ENCODE measurements at regions not wholly inside any gene's neighbourhood (a gene's known extent, or its start where the extent isn't known, plus 50 kb on each side); places are given as distances from the start of the nearest gene placed in this dataset.

DNA sequence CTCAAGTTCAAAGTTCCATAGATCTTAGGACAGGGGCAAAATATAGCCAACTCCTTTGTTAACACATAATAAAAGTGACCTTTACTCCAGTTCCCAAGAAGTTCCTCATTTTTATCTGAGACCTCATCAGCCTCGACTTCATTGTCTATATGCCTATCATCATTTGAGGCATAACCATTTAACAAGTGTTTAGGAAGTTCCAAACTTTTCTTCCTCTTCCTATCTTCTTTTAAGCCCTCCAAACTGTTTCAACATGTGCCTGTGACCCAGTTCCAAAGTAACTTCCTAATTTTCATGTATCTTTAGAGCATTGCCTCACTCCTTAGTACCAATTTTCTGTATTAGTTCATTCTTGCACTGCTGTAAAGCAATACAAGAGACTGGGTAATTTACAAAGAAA, 569.1 kb downstream of the ANKRD7 start:
- peaks cover 4% of the 10 kb centered on the region for H3K9me3 Mint-ChIP-seq
- ATAC-seq (no peak), DNase-seq (no peak)
- no peaks in the 10 kb centered on the region for H3K4me1 Mint-ChIP-seq (ENCODE audit: low read depth)
- H3K36me3 Mint-ChIP-seq (ENCODE audit: insufficient read depth) = no peaks in the 10 kb centered on the region
- H3K4me3 Mint-ChIP-seq = no peak overlapping the region
- no peaks in the 10 kb centered on the region for H3K27me3 Mint-ChIP-seq (ENCODE audit: low read depth)

DNA sequence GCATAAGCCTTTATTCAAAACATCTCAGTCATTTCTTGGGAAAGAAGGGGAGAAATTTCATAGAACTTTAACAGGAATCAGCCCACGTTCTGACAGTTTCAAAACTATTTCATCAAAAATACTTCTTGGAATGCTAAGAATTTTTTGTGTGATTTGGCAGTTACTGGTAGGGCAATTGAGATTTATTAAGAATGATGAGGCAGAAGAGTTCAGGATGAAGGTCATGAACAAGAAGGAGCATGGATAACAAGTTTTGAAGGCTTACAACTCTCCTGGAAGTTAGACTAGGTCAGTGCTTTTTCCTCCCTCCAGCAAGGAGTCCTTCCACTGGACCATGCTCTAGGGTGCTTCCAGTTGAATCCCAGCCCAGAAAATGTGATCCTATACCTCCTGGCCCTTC, 569.9 kb downstream of the ANKRD7 start:
- H3K36me3 Mint-ChIP-seq (ENCODE audit: insufficient read depth) = no peaks in the 10 kb centered on the region
- H3K9me3 Mint-ChIP-seq = peaks cover 8% of the 10 kb centered on the region
- DNase-seq (no peak), ATAC-seq (no peak)
- H3K27me3 Mint-ChIP-seq (ENCODE audit: low read depth) = no peaks in the 10 kb centered on the region
- H3K4me3 Mint-ChIP-seq = no peak overlapping the region
- no peaks in the 10 kb centered on the region for H3K4me1 Mint-ChIP-seq (ENCODE audit: low read depth)

DNA sequence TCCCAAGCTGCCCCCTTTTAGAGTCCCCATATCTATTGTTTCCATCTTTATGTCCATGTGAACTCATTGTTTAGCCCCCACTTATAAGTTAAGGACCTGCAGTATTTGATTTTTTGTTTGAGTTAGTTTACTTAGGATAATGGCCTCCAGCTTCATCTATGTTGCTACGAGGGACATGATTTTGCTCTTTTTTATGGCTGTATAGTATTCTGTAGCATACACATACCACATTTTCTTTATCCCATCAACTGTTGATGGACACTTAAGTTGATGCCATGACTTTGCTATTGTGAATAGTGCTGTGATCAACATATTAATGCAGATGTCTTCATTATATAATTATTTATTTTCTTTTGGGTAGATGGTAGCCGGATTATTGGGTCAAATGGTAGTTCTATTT, 576.9 kb downstream of the ANKRD7 start:
- Mint-ChIP-seq H3K36me3 (ENCODE audit: insufficient read depth) (no peaks in the 10 kb centered on the region), H3K27me3 (ENCODE audit: low read depth) (no peaks in the 10 kb centered on the region), H3K4me3 (no peak overlapping the region), H3K9me3 (peaks cover 20% of the 10 kb centered on the region), H3K4me1 (ENCODE audit: low read depth) (no peaks in the 10 kb centered on the region)
- ATAC-seq (no peak), DNase-seq (no peak)

DNA sequence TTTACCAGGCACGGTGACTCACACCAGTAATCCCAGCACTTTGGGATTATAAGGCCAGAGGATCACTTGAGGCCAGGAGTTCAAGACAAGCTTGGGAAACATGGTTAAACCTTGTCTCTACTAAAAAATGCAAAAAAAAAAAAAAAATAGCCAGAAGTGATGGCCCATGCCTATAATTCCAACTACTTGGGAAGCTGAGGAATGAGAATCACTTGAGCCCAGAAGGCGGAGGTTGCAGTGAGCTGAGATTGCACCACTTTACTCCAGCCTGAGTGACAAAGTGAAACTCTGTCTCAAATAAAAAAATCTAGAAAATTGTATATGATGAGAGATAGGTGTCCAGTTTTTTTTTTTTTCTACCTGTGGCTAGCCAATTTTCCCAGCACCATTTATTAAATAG, 578.2 kb downstream of the ANKRD7 start:
- ATAC-seq (no peak), DNase-seq (no peak)
- no peaks in the 10 kb centered on the region for H3K4me1 Mint-ChIP-seq (ENCODE audit: low read depth)
- peaks cover 20% of the 10 kb centered on the region for H3K9me3 Mint-ChIP-seq
- H3K36me3 Mint-ChIP-seq (ENCODE audit: insufficient read depth) = no peaks in the 10 kb centered on the region
- no peak overlapping the region for H3K4me3 Mint-ChIP-seq
- no peaks in the 10 kb centered on the region for H3K27me3 Mint-ChIP-seq (ENCODE audit: low read depth)

DNA sequence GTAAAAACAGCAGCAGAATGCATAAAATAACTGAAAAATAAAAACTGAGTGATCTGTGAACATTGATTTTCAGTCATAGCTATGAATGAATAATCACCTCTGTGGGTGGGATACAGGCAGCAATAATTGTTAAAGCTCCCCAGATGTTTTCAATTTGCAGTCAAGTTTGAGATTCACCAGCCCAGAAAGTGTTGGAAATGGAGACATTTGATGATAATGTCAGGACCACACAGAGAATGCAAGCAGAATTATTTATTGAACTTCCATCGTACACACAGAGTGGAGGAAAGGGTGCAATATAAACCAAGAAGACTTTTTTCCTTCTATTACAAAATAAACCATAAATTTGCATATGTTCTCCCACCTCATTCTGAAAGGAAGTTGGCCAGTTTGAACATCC, 601.7 kb downstream of the ANKRD7 start:
- DNase-seq = no peak
- no peaks in the 10 kb centered on the region for H3K27me3 Mint-ChIP-seq (ENCODE audit: low read depth)
- H3K36me3 Mint-ChIP-seq (ENCODE audit: insufficient read depth) = no peaks in the 10 kb centered on the region
- H3K9me3 Mint-ChIP-seq = peaks cover 5% of the 10 kb centered on the region
- H3K4me3 Mint-ChIP-seq = no peak overlapping the region
- no peak for ATAC-seq
- no peaks in the 10 kb centered on the region for H3K4me1 Mint-ChIP-seq (ENCODE audit: low read depth)

DNA sequence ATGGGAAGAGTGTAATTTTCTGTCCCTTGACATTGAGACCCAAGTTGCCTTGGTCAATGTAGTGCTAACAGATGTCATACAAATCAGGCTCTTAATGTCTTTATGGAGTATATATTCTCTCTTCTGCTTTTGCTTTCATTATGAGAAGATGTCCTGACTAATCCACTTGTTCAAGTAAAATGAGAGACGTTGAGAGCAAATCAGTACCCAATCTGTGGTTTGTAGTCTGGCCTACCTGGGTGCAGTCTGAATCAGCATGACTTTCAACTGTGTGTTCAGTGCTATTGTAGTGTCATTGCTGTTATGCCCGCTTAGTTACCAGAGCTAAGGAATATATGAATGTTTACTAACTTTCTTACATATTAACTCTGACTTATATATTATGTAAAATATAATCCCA, 612.4 kb downstream of the ANKRD7 start:
- peak in 1 of 2 donors; percentile 43 for ATAC-seq
- no peak for DNase-seq

DNA sequence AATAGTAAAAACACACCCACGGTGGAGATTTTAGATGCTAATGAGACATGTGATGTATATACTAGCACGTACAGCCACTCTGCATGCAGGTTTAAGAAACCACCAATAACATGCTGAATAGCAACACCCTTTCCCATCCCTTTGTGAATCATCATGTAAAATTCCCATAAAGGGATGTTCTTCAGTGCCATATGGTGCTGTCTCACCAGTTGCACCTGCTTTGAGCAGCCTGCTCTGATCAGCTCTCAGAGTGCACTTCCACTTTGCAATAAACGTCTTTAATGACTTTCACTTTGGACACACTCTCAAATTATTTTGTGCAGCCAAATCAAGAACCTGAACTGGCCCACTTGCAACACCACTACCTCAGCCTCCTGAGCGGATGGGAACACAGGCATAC, 615.0 kb downstream of the ANKRD7 start:
- ATAC-seq (no peak), DNase-seq (no peak)
- Mint-ChIP-seq H3K27me3 (ENCODE audit: low read depth) (no peaks in the 10 kb centered on the region), H3K9me3 (no peaks in the 10 kb centered on the region), H3K4me3 (no peak overlapping the region), H3K4me1 (ENCODE audit: low read depth) (no peaks in the 10 kb centered on the region), H3K36me3 (ENCODE audit: insufficient read depth) (no peaks in the 10 kb centered on the region)

More for the DNA sequence above, 612.4 kb downstream of the ANKRD7 start:
- Mint-ChIP-seq H3K27me3 (ENCODE audit: low read depth) (no peaks in the 10 kb centered on the region), H3K9me3 (peaks cover 5% of the 10 kb centered on the region), H3K36me3 (ENCODE audit: insufficient read depth) (no peaks in the 10 kb centered on the region), H3K4me3 (no peak overlapping the region), H3K4me1 (ENCODE audit: low read depth) (no peaks in the 10 kb centered on the region)

DNA sequence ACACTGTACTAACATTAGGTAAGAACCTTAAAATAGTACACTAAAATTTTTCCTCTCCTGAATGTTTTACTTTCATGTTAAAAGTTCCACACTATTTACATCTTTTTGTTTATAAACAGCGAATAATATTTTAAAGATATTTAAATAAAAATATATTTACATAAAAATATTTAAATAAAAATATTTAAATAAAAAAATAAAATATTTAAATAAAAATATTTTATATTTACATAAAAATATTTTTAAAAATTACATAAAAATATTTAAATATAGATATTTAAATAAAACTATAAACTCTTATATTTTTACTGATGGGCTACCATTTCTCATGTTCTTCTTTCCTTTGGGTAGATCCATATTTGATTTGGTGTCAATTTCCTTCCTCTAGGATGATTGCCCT, 619.0 kb downstream of the ANKRD7 start:
- no peaks in the 10 kb centered on the region for H3K9me3 Mint-ChIP-seq
- H3K27me3 Mint-ChIP-seq (ENCODE audit: low read depth) = no peaks in the 10 kb centered on the region
- no peaks in the 10 kb centered on the region for H3K4me1 Mint-ChIP-seq (ENCODE audit: low read depth)
- H3K36me3 Mint-ChIP-seq (ENCODE audit: insufficient read depth) = no peaks in the 10 kb centered on the region
- no peak for ATAC-seq
- no peak overlapping the region for H3K4me3 Mint-ChIP-seq
- no peak for DNase-seq

DNA sequence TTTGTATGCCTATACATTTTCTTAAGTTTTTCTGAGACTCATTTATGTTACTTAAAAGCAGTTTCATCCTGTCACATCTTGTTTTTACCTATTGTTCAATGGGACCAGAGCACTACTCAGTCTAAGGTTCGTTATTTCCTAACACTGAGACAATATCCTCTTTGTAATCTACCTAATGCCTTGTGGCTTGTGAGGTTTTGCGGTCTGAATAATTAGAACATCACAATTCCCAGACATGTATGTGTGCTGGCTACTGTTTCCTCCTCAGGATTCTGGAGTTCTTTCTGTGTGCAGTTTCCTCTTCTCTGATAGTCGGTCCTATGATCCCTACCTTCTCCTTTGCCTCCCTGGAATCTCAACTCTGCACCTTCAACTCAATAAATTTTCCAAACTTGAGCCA, 620.2 kb downstream of the ANKRD7 start:
- Mint-ChIP-seq H3K4me3 (no peak overlapping the region), H3K27me3 (ENCODE audit: low read depth) (no peaks in the 10 kb centered on the region), H3K4me1 (ENCODE audit: low read depth) (no peaks in the 10 kb centered on the region), H3K36me3 (ENCODE audit: insufficient read depth) (no peaks in the 10 kb centered on the region), H3K9me3 (peaks cover 3% of the 10 kb centered on the region)
- ATAC-seq (no peak), DNase-seq (no peak)

DNA sequence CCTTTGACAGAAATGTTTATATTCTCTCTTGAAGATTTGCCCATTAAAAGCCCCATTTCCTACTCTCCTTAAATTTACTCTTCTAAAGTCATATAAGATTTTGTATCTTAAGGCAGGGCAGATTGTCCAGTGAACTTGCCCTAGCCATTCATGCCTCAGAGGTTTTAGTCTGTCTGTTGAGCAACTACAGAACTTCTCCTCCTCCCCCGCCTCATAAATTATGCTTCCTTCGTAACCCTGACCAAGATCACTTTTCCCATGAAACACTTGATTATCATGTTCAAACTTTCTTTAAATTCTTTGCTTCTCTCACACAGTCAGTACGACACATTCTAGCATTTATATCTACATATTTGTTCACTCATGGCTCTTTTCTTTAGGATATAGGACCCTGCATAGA, 621.3 kb downstream of the ANKRD7 start:
- no peaks in the 10 kb centered on the region for H3K4me1 Mint-ChIP-seq (ENCODE audit: low read depth)

DNA sequence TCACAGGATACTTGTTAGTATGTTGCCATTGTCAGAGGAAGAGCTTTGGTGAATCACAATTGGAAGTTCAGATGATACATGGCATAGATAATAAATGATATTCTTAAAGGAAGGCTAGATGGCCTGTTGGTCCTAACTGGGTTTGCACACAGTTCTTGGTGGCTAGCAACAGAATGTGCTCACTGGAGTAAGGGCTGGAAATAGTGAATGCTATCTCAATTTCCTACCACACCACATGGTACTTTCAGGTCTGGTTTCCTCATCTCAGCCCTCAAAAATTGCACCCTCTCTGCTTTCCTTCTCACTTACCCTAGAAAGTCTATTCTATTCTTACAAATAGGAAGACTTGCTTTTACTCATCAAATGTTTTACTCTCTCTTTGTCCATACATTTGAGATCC, 622.5 kb downstream of the ANKRD7 start:
- no peaks in the 10 kb centered on the region for H3K27me3 Mint-ChIP-seq (ENCODE audit: low read depth)
- peaks cover 4% of the 10 kb centered on the region for H3K9me3 Mint-ChIP-seq
- ATAC-seq (no peak), DNase-seq (no peak)
- no peaks in the 10 kb centered on the region for H3K36me3 Mint-ChIP-seq (ENCODE audit: insufficient read depth)
- H3K4me3 Mint-ChIP-seq = no peak overlapping the region
- no peaks in the 10 kb centered on the region for H3K4me1 Mint-ChIP-seq (ENCODE audit: low read depth)

More for the DNA sequence above, 621.3 kb downstream of the ANKRD7 start:
- H3K36me3 Mint-ChIP-seq (ENCODE audit: insufficient read depth) = no peaks in the 10 kb centered on the region
- peaks cover 4% of the 10 kb centered on the region for H3K9me3 Mint-ChIP-seq
- DNase-seq = no peak
- ATAC-seq = no peak
- H3K4me3 Mint-ChIP-seq = no peak overlapping the region
- no peaks in the 10 kb centered on the region for H3K27me3 Mint-ChIP-seq (ENCODE audit: low read depth)

DNA sequence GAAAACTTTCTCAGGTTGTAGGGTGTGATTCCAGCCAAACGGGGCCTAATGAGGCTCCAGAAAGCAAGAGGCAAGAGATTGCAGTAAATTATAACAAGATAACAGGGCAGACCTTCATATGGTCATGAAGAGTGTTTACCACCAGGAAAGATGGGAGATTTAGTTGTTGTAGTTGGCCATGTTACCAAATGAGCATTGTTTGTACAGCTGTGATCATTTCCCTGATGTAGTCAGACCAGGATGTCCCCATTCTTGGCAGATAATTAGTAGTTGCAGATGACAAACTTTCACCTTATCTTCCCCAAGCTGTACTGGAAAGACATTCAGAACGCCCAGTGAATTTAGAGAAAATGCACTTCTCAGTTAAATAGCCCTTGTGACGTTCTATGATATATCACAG, 630.8 kb downstream of the ANKRD7 start:
- Mint-ChIP-seq H3K36me3 (ENCODE audit: insufficient read depth) (no peaks in the 10 kb centered on the region), H3K27me3 (ENCODE audit: low read depth) (no peaks in the 10 kb centered on the region), H3K4me3 (no peak overlapping the region), H3K4me1 (ENCODE audit: low read depth) (no peaks in the 10 kb centered on the region), H3K9me3 (peaks cover 15% of the 10 kb centered on the region)
- ATAC-seq = no peak
- no peak for DNase-seq

DNA sequence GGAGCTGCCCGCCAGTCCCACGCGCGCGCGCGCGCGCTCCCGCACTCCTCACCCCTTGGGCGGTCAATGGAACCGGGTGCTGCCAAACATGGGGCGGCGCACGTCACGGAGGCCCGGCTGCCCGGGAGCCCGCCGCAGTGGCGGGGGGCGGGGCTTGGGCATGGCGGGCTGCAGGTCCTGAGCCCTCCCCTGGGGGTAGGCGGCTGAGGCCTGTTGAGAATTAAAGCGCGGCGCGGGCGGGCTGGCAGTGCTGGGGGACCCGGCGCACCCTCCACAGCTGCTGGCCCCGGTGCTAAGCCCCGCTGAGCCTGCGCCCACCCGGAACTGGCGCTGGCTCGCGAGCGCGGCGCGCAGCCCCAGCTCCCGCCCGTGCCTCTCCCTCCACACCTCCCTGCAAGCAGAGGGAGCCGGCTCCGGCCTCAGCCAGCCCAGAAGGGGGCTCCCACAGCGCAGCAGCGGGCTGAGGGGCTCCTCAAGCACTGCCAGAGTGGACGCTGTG, 634.2 kb downstream of the ANKRD7 start:
- Mint-ChIP-seq H3K36me3 (ENCODE audit: insufficient read depth) (no peaks in the 10 kb centered on the region), H3K27me3 (ENCODE audit: low read depth) (no peaks in the 10 kb centered on the region), H3K9me3 (peaks cover 17% of the 10 kb centered on the region), H3K4me1 (ENCODE audit: low read depth) (no peaks in the 10 kb centered on the region), H3K4me3 (no peak overlapping the region)
- DNase-seq = no peak
- no peak for ATAC-seq

DNA sequence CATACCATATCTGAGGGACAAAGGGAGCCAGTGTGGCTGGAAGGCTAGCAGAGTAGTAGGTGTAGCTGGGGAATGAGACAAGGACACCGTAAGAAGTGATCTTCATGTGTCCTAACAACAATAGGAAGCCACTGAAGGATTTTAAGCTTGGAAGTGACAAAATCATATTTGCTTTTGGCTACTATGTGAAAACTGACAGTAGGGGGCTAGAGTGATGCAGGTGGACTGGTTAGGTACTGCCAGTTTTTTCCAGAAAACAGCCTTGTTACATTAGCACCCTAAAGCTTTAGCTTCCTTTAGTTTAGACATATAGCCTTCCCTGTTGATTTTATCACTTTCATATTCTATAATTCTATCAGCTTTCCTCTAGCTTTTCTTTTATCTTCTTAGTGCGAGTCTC, 637.1 kb downstream of the ANKRD7 start:
- no peaks in the 10 kb centered on the region for H3K36me3 Mint-ChIP-seq (ENCODE audit: insufficient read depth)
- DNase-seq (no peak), ATAC-seq (no peak)
- no peak overlapping the region for H3K4me3 Mint-ChIP-seq
- H3K9me3 Mint-ChIP-seq = peaks cover 12% of the 10 kb centered on the region
- H3K4me1 Mint-ChIP-seq (ENCODE audit: low read depth) = no peaks in the 10 kb centered on the region
- H3K27me3 Mint-ChIP-seq (ENCODE audit: low read depth) = no peaks in the 10 kb centered on the region

DNA sequence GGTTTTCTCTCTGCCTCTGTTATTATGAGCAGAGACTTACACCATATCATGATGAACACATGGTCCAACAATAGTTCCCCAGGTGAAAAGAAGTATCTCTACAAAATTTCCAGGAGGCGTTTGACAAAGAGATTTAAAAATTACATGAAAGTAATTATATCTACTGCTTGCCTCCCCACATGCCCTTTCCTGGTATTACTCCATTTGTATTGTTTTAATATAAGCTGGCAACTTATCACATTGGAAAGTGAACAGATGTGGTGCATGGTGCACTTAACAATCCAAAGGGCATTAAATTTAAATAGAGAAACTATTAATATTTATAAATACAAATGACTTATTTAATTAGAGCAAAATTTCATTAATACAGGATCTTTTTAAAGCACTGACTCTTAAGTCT, 638.2 kb downstream of the ANKRD7 start:
- H3K27me3 Mint-ChIP-seq (ENCODE audit: low read depth) = no peaks in the 10 kb centered on the region
- H3K36me3 Mint-ChIP-seq (ENCODE audit: insufficient read depth) = no peaks in the 10 kb centered on the region
- H3K4me3 Mint-ChIP-seq = no peak overlapping the region
- H3K4me1 Mint-ChIP-seq (ENCODE audit: low read depth) = no peaks in the 10 kb centered on the region
- H3K9me3 Mint-ChIP-seq = peaks cover 7% of the 10 kb centered on the region
- no peak for ATAC-seq
- no peak for DNase-seq

DNA sequence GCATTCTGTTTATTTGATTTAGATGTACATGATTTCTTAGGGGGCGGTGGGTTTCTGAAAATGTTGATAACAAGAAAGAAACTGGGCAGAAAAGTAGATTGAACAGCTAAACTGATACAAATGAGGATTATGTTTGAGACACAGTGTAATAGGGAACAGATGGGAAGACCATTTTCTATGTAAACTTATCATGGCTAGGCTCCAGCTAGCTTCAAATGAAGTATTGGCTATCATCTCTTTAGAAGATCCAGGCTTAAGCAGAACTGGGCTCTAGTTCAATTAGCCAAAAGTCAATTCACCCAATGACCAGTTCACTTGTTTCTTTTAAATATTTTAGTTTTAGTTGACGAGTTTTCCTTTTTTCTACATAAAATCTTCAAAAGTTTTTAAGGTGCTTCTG, 639.5 kb downstream of the ANKRD7 start:
- ATAC-seq (no peak), DNase-seq (no peak)
- Mint-ChIP-seq H3K4me1 (ENCODE audit: low read depth) (no peaks in the 10 kb centered on the region), H3K36me3 (ENCODE audit: insufficient read depth) (no peaks in the 10 kb centered on the region), H3K27me3 (ENCODE audit: low read depth) (no peaks in the 10 kb centered on the region), H3K9me3 (peaks cover 6% of the 10 kb centered on the region), H3K4me3 (no peak overlapping the region)
